ENCODE measurements at regions not wholly inside any gene's neighbourhood (a gene's known extent, or its start where the extent isn't known, plus 50 kb on each side); places are given as distances from the start of the nearest gene placed in this dataset.
"Not testable (repeated sequence)": the region's sequence is repeated elsewhere in the genome, so short reads cannot be mapped to it uniquely, and the experiment has no call there.

GRCh38 chr2:228568275-228568674, 386.8 kb upstream of the SPHKAP start:
- DNase-seq, result peak; percentile 56

GRCh38 chr2:228561816-228562215, 380.3 kb upstream of the SPHKAP start:
- DNase-seq, result no peak

GRCh38 chr2:228559774-228560415, 378.4 kb upstream of the SPHKAP start:
- no peak for DNase-seq

GRCh38 chr2:228556717-228557116, 375.2 kb upstream of the SPHKAP start:
- peak; percentile 13 for DNase-seq

- no peak for DNase-seq
Observed at GRCh38 chr2:228549441-228550007, 368.0 kb upstream of the SPHKAP start.

- no peak for DNase-seq
Observed at GRCh38 chr2:228548230-228548629, 366.7 kb upstream of the SPHKAP start.

- no peak for DNase-seq
Observed at GRCh38 chr2:228545748-228546145, 364.3 kb upstream of the SPHKAP start.

GRCh38 chr2:228545041-228545747, 363.7 kb upstream of the SPHKAP start:
- no peak for DNase-seq

GRCh38 chr2:228543117-228543516, 361.6 kb upstream of the SPHKAP start:
- DNase-seq, result no peak

- no peak for DNase-seq
Observed at GRCh38 chr2:228542277-228542676, 360.8 kb upstream of the SPHKAP start.

- DNase-seq, result no peak
Observed at GRCh38 chr2:228541789-228542188, 360.3 kb upstream of the SPHKAP start.

- no peak for DNase-seq
Observed at GRCh38 chr2:228540976-228541375, 359.5 kb upstream of the SPHKAP start.

- DNase-seq, result peak; percentile 13
Observed at GRCh38 chr2:228535396-228535795, 353.9 kb upstream of the SPHKAP start.

GRCh38 chr2:228533156-228533555, 351.7 kb upstream of the SPHKAP start:
- DNase-seq, result no peak

- no peak for DNase-seq
Observed at GRCh38 chr2:228532233-228532632, 350.7 kb upstream of the SPHKAP start.

GRCh38 chr2:228527197-228527881, 345.9 kb upstream of the SPHKAP start:
- no peak for DNase-seq

- no peak for DNase-seq
Observed at GRCh38 chr2:228526687-228527086, 345.2 kb upstream of the SPHKAP start.

GRCh38 chr2:228522977-228523376, 341.5 kb upstream of the SPHKAP start:
- DNase-seq, result no peak

- no peak for DNase-seq
Observed at GRCh38 chr2:228522276-228522675, 340.8 kb upstream of the SPHKAP start.

GRCh38 chr2:228519561-228519960, 338.1 kb upstream of the SPHKAP start:
- DNase-seq, result no peak

- no peak for DNase-seq
Observed at GRCh38 chr2:228516019-228516418, 334.5 kb upstream of the SPHKAP start.

GRCh38 chr2:228513480-228513879, 332.0 kb upstream of the SPHKAP start:
- not testable (repeated sequence) for DNase-seq

- DNase-seq, result no peak
Observed at GRCh38 chr2:228509021-228509420, 327.5 kb upstream of the SPHKAP start.

- no peak for DNase-seq
Observed at GRCh38 chr2:228507870-228508269, 326.4 kb upstream of the SPHKAP start.

Data from RPMI8226 (cell line).